Skeletal muscle tissue (tissue), 3 donors: ENCODE measurements at regions not wholly inside any gene's neighbourhood (a gene's known extent, or its start where the extent isn't known, plus 50 kb on each side); places are given as distances from the start of the nearest gene placed in this dataset.

ENCODE experiments used
- H3K27ac ChIP-seq: one replicate; pipeline ENCODE4 v1.7.0; 2013; ENCODE audit warnings: mild to moderate bottlenecking, low read depth, low read length, inconsistent platforms
- H3K27me3 ChIP-seq, 3 donors: one replicate each; pipeline ENCODE4 v1.7.0; 2013; ENCODE audit warnings: low read length in 3 of 3; ENCODE audit not compliant: control insufficient read depth in 3 of 3, insufficient read depth in 3 of 3
- H3K36me3 ChIP-seq, 3 donors: one replicate each; pipeline ENCODE4 v1.7.0; 2013; ENCODE audit warnings: low read length in 3 of 3; ENCODE audit not compliant: control insufficient read depth in 3 of 3, insufficient read depth in 3 of 3
- H3K4me1 ChIP-seq, 3 donors: one replicate each; pipeline ENCODE4 v1.7.0; 2013; ENCODE audit warnings: low read length in 3 of 3, mild to moderate bottlenecking in 3 of 3; ENCODE audit not compliant: control insufficient read depth in 3 of 3, insufficient read depth in 3 of 3
- H3K4me3 ChIP-seq, 3 donors: one replicate each; pipeline ENCODE4 v1.7.0; 2013; ENCODE audit warnings: low read length in 3 of 3
- H3K9ac ChIP-seq, 3 donors: one replicate each; pipeline ENCODE4 v1.7.0; 2013; ENCODE audit warnings: low read length in 3 of 3, mild to moderate bottlenecking in 3 of 3, moderate library complexity in 2 of 3, low read depth in 1 of 3
- H3K9me3 ChIP-seq, 3 donors: one replicate each; pipeline ENCODE4 v1.7.0; 2013; ENCODE audit warnings: low read length in 3 of 3; ENCODE audit not compliant: control insufficient read depth in 3 of 3
- donor health status: Osteomylitis.

- H3K4me1 ChIP-seq, result no peaks in the 10 kb centered on the region
- no peak overlapping the region for H3K9ac ChIP-seq
- no peaks in the 10 kb centered on the region for H3K9me3 ChIP-seq
- H3K4me3 ChIP-seq, result no peak overlapping the region
- H3K36me3 ChIP-seq, result no peaks in the 10 kb centered on the region
- H3K27me3 ChIP-seq, result no peaks in the 10 kb centered on the region
- no peak overlapping the region for H3K27ac ChIP-seq
These were observed 935.9 kb upstream of the EPHA5 start for GRCh38 chr4:66606215-66606614.

- Histone ChIP-seq H3K9me3 (no peaks in the 10 kb centered on the region), H3K27me3 (no peaks in the 10 kb centered on the region), H3K36me3 (no peaks in the 10 kb centered on the region), H3K4me1 (no peaks in the 10 kb centered on the region), H3K4me3 (no peak overlapping the region), H3K9ac (no peak overlapping the region), H3K27ac (no peak overlapping the region)
These were observed 933.9 kb upstream of the EPHA5 start for GRCh38 chr4:66604192-66604591.

GRCh38 chr4:66602622-66603021 is 932.3 kb upstream of the EPHA5 start:
- Histone ChIP-seq H3K27me3 (no peaks in the 10 kb centered on the region), H3K9ac (no peak overlapping the region), H3K9me3 (no peaks in the 10 kb centered on the region), H3K36me3 (no peaks in the 10 kb centered on the region), H3K4me1 (no peaks in the 10 kb centered on the region), H3K4me3 (no peak overlapping the region), H3K27ac (no peak overlapping the region)

- Histone ChIP-seq H3K27me3 (no peaks in the 10 kb centered on the region), H3K27ac (no peak overlapping the region), H3K9me3 (no peaks in the 10 kb centered on the region), H3K4me1 (no peaks in the 10 kb centered on the region), H3K9ac (no peak overlapping the region), H3K36me3 (no peaks in the 10 kb centered on the region), H3K4me3 (no peak overlapping the region)
These were observed 921.7 kb upstream of the EPHA5 start for GRCh38 chr4:66591968-66592367.

GRCh38 chr4:66590488-66591215 is 920.4 kb upstream of the EPHA5 start:
- Histone ChIP-seq H3K9ac (no peak overlapping the region), H3K4me3 (no peak overlapping the region), H3K9me3 (no peaks in the 10 kb centered on the region), H3K36me3 (no peaks in the 10 kb centered on the region), H3K27me3 (no peaks in the 10 kb centered on the region), H3K4me1 (no peaks in the 10 kb centered on the region), H3K27ac (no peak overlapping the region)

- no peak overlapping the region for H3K9ac ChIP-seq
- no peak overlapping the region for H3K4me3 ChIP-seq
- H3K27ac ChIP-seq, result no peak overlapping the region
- H3K9me3 ChIP-seq, result no peaks in the 10 kb centered on the region
- no peaks in the 10 kb centered on the region for H3K27me3 ChIP-seq
- no peaks in the 10 kb centered on the region for H3K36me3 ChIP-seq
- H3K4me1 ChIP-seq, result no peaks in the 10 kb centered on the region
These were observed 918.9 kb upstream of the EPHA5 start for GRCh38 chr4:66589183-66589582.

GRCh38 chr4:66585767-66586166 is 915.5 kb upstream of the EPHA5 start:
- Histone ChIP-seq H3K9me3 (no peaks in the 10 kb centered on the region), H3K4me1 (no peaks in the 10 kb centered on the region), H3K27me3 (no peaks in the 10 kb centered on the region)

GRCh38 chr4:66577922-66578321 is 907.6 kb upstream of the EPHA5 start:
- H3K27me3 ChIP-seq, result no peaks in the 10 kb centered on the region
- no peaks in the 10 kb centered on the region for H3K9me3 ChIP-seq
- no peak overlapping the region for H3K27ac ChIP-seq
- no peaks in the 10 kb centered on the region for H3K36me3 ChIP-seq
- H3K4me3 ChIP-seq, result no peak overlapping the region
- H3K4me1 ChIP-seq, result no peaks in the 10 kb centered on the region
- no peak overlapping the region for H3K9ac ChIP-seq

More at GRCh38 chr4:66585767-66586166, 915.5 kb upstream of the EPHA5 start:
- H3K4me3 ChIP-seq, result no peak overlapping the region
- no peaks in the 10 kb centered on the region for H3K36me3 ChIP-seq
- H3K9ac ChIP-seq, result no peak overlapping the region
- no peak overlapping the region for H3K27ac ChIP-seq

- no peaks in the 10 kb centered on the region for H3K9me3 ChIP-seq
- no peak overlapping the region for H3K27ac ChIP-seq
- no peak overlapping the region for H3K9ac ChIP-seq
- H3K27me3 ChIP-seq, result no peaks in the 10 kb centered on the region
- no peak overlapping the region for H3K4me3 ChIP-seq
- no peaks in the 10 kb centered on the region for H3K36me3 ChIP-seq
- H3K4me1 ChIP-seq, result no peaks in the 10 kb centered on the region
These were observed 904.9 kb upstream of the EPHA5 start for GRCh38 chr4:66575008-66575696.

- H3K9ac ChIP-seq, result no peak overlapping the region
- no peaks in the 10 kb centered on the region for H3K4me1 ChIP-seq
- no peaks in the 10 kb centered on the region for H3K36me3 ChIP-seq
- no peaks in the 10 kb centered on the region for H3K27me3 ChIP-seq
- H3K27ac ChIP-seq, result no peak overlapping the region
- H3K9me3 ChIP-seq, result no peaks in the 10 kb centered on the region
- no peak overlapping the region for H3K4me3 ChIP-seq
These were observed 904.1 kb upstream of the EPHA5 start for GRCh38 chr4:66574145-66574978.
